Lung (tissue), 11 donors: ENCODE measurements at regions not wholly inside any gene's neighbourhood (a gene's known extent, or its start where the extent isn't known, plus 50 kb on each side); places are given as distances from the start of the nearest gene placed in this dataset.
"Not testable (repeated sequence)": the region's sequence is repeated elsewhere in the genome, so short reads cannot be mapped to it uniquely, and the experiment has no call there.

ENCODE experiments used
- ATAC-seq: fragments of 200-7000 bp; cut with Tn5 transposase; one replicate; pipeline ENCODE4 v1.9.1; 2020; ENCODE audit warnings: moderate number of reproducible peaks; ENCODE audit not compliant: insufficient read depth, low FRiP score
- DNase-seq, 3 donors: peaks; one replicate each; pipeline ENCODE4 v3.0.0-alpha.2; 2013 to 2017
- H3K27ac ChIP-seq, 2 donors: one replicate each; pipeline ENCODE4 v1.5.1; 2013; ENCODE audit warnings: mild to moderate bottlenecking in 2 of 2, moderate library complexity in 2 of 2, control low read depth in 1 of 2, inconsistent platforms in 1 of 2, low read depth in 1 of 2, low read length in 1 of 2
- H3K27me3 ChIP-seq, 3 donors: one replicate each; pipeline ENCODE4 v1.5.1; 2013; ENCODE audit warnings: low read length in 2 of 3; ENCODE audit not compliant: control insufficient read depth in 3 of 3, insufficient read depth in 3 of 3
- H3K36me3 ChIP-seq, 4 donors: one replicate each; pipeline ENCODE4 v1.5.1; 2013; ENCODE audit warnings: low read length in 4 of 4, mild to moderate bottlenecking in 1 of 4, moderate library complexity in 1 of 4; ENCODE audit not compliant: control insufficient read depth in 4 of 4, insufficient read depth in 4 of 4
- H3K4me1 ChIP-seq, 5 donors: one replicate each; pipeline ENCODE4 v1.5.1; 2013; ENCODE audit warnings: low read length in 5 of 5, mild to moderate bottlenecking in 2 of 5, moderate library complexity in 1 of 5; ENCODE audit not compliant: control insufficient read depth in 5 of 5, insufficient read depth in 5 of 5
- H3K4me3 ChIP-seq: one replicate; pipeline ENCODE4 v1.5.1; 2013; ENCODE audit warnings: mild to moderate bottlenecking, control low read depth, moderate library complexity
- H3K9ac ChIP-seq, 2 donors: one replicate each; pipeline ENCODE4 v1.5.1; 2013; ENCODE audit warnings: low read length in 2 of 2, control low read depth in 1 of 2; ENCODE audit not compliant: insufficient read depth in 1 of 2
- H3K9me3 ChIP-seq, 4 donors: one replicate each; pipeline ENCODE4 v1.5.1; 2013; ENCODE audit warnings: low read length in 3 of 4, mild to moderate bottlenecking in 1 of 4, moderate library complexity in 1 of 4; ENCODE audit not compliant: control insufficient read depth in 4 of 4, insufficient read depth in 3 of 4
- WGBS, 2 donors: extraction: QIAGEN DNeasy Blood & Tissue Kit; methylation state at CpG; one replicate each; pipeline ENCODE4 v1.1.7; 2013; 5-methylcytosine and 5-hydroxymethylcytosine counted together
- TF ChIP-seq, protein P1 (sequence below): IDR thresholded peaks from 2 replicates; pipeline ENCODE4 v1.5.1; 2012; ENCODE audit warnings: mild to moderate bottlenecking; ENCODE audit errors: control extremely low read depth, extremely low read depth
- donor health status: control.
- donor health status: control.
- donor health status: Bipolar disorder and iron deficiency.
- donor health status: healthy.
- donor health status: DM: yes; HTN: yes; CAD: no.

DNA sequence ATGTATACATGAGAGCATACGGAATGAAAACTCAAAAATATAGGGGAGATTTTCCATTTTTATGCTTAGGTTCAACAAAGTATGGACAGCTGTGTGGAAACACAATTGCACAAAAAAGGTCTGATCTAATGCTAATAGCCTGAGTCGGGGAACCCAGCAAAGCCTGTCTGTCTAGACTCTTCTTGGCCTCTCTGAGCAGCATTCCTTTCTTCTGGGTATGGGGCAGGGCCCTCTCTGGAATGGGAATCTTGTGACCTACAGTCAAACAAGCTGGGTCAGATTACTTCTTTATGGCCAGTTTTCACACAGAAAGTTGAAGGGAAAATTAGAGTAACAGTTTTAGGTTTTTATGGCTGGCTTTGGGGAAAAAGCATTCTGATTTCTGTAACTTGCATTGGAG, 534.0 kb upstream of the LMO3 start:
- Histone ChIP-seq H3K36me3 (no peaks in the 10 kb centered on the region), H3K9ac (no peak overlapping the region), H3K4me1 (peaks cover 0 to 15% (median 4%) of the 10 kb centered on the region in 5 donors), H3K9me3 (no peaks in the 10 kb centered on the region), H3K27me3 (no peaks in the 10 kb centered on the region), H3K27ac (no peak overlapping the region), H3K4me3 (no peak overlapping the region)
- 64 to 81% methylated on average over 2 of the region's 2 CpGs for WGBS, 2 donors
- ATAC-seq (no peak), DNase-seq (peak in 2 of 3 donors; percentile 18 to 34)
- TF ChIP-seq, protein P1, sequence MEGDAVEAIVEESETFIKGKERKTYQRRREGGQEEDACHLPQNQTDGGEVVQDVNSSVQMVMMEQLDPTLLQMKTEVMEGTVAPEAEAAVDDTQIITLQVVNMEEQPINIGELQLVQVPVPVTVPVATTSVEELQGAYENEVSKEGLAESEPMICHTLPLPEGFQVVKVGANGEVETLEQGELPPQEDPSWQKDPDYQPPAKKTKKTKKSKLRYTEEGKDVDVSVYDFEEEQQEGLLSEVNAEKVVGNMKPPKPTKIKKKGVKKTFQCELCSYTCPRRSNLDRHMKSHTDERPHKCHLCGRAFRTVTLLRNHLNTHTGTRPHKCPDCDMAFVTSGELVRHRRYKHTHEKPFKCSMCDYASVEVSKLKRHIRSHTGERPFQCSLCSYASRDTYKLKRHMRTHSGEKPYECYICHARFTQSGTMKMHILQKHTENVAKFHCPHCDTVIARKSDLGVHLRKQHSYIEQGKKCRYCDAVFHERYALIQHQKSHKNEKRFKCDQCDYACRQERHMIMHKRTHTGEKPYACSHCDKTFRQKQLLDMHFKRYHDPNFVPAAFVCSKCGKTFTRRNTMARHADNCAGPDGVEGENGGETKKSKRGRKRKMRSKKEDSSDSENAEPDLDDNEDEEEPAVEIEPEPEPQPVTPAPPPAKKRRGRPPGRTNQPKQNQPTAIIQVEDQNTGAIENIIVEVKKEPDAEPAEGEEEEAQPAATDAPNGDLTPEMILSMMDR, result no peak

DNA sequence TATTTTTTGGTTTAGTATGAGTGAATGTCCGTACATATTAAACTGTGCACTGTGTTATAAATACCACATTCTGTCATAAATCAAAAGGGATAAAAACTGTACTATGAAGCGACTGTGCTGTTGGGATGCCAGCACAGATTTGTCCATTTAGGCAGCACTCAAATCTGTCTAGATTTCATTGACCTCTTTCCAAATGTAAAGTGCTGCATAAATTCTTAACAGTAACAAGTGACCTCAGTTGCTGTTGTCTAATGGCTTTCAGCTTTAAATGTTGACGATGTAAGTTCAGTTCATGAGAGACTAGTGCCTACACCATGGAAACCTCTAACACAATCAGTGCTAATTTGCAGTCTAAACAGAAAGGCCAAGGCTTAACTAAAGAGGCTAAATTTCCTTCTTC, 531.4 kb upstream of the LMO3 start:
- Histone ChIP-seq H3K36me3 (no peaks in the 10 kb centered on the region), H3K27me3 (peaks cover 0 to 5% (median 0%) of the 10 kb centered on the region in 3 donors), H3K27ac (no peak overlapping the region), H3K9me3 (no peaks in the 10 kb centered on the region), H3K4me3 (no peak overlapping the region), H3K4me1 (peaks cover 0 to 10% (median 4%) of the 10 kb centered on the region in 5 donors), H3K9ac (no peak overlapping the region)
- 58 to 77% methylated on average over 3 of the region's 3 CpGs for WGBS, 2 donors
- TF ChIP-seq, protein P1, result no peak
- DNase-seq (peak in 2 of 3 donors; percentile 80 to 89), ATAC-seq (no peak)

DNA sequence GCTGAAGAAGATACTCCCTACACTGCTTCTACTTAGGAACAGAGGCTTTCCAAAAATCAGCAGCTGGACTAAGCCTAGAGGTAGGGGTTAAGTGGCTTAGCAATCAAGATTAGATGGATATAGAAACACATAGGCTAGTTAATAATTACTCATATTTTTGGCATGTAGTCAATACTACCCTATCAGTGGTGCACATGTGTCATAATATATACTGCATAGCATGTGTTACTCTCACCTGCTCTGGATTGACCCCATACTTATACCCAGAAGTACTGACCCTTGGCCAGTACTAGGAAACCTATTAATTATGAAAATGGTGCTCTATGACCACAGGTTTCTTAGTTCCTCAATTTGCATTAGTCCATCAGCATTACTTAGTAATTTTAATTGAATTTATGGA, 528.4 kb upstream of the LMO3 start:
- H3K4me3 ChIP-seq, result no peak overlapping the region
- no peak for ATAC-seq
- peaks cover 0 to 5% (median 0%) of the 10 kb centered on the region in 3 donors for H3K27me3 ChIP-seq
- H3K36me3 ChIP-seq, result no peaks in the 10 kb centered on the region
- no peak overlapping the region for H3K27ac ChIP-seq
- peaks cover 0 to 10% (median 0%) of the 10 kb centered on the region in 5 donors for H3K4me1 ChIP-seq
- DNase-seq, result no peak
- no peak overlapping the region for H3K9ac ChIP-seq
- no peaks in the 10 kb centered on the region for H3K9me3 ChIP-seq
- TF ChIP-seq, protein P1, result no peak

DNA sequence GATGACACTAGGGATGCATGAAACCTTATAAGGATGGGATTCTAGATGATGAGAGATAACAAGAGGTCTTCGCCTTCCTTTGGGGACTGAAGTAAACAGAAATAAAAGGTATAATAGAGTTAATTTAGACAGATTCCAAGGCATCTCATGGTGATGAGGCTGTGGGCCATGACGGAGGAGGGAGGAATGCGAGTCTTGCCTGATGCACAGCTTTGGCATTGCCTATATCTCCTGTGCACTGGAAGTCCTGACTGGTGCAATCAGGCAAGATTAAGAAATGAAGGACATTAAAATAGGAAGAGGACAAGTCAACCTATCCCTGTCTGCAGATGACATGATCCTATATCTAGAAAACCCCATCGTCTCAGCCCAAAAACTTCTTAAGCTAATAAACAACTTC, 526.4 kb upstream of the LMO3 start:
- peaks cover 0 to 5% (median 0%) of the 10 kb centered on the region in 3 donors for H3K27me3 ChIP-seq
- H3K4me1 ChIP-seq, result peaks cover 0 to under 1% (median 0%) of the 10 kb centered on the region in 5 donors
- DNase-seq (no peak), ATAC-seq (no peak)
- H3K36me3 ChIP-seq, result no peaks in the 10 kb centered on the region
- TF ChIP-seq, protein P1, result no peak
- 90 to 91% methylated on average over 4 of the region's 4 CpGs for WGBS, 2 donors
- H3K9me3 ChIP-seq, result no peaks in the 10 kb centered on the region
- no peak overlapping the region for H3K27ac ChIP-seq
- H3K4me3 ChIP-seq, result no peak overlapping the region
- H3K9ac ChIP-seq, result no peak overlapping the region

DNA sequence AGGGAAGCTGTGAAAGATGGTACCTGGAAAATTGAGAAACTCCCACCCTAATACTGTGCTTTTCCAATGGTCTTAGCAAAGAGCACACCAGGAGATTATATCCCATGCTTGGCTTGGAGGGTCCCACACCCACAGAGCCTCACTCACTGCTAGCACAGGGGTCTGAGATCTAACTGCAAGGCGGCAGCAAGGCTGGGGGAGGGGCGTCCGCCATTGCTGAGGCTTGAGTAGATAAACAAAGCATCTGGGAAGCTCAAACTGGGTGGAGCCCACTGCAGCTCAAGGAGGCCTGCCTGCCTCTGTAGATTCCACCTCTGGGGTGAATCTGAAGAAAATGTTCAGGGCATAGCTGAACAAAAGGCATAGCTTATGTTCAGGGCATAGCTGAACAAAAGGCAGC, 510.6 kb upstream of the LMO3 start:
- H3K4me3 ChIP-seq, ATAC-seq, H3K27me3 ChIP-seq, H3K4me1 ChIP-seq, H3K27ac ChIP-seq, H3K36me3 ChIP-seq, H3K9ac ChIP-seq, DNase-seq, H3K9me3 ChIP-seq: not testable (repeated sequence)
- WGBS, 2 donors, result 84 to 90% methylated on average over 3 of the region's 3 CpGs
